IPS DF 6.9 (cell line): ENCODE measurements at regions not wholly inside any gene's neighbourhood (a gene's known extent, or its start where the extent isn't known, plus 50 kb on each side); places are given as distances from the start of the nearest gene placed in this dataset.
"Not testable (repeated sequence)": the region's sequence is repeated elsewhere in the genome, so short reads cannot be mapped to it uniquely, and the experiment has no call there.

Source experiments
- DNase-seq: peaks from one replicate; pipeline ENCODE4 v3.0.0-alpha.2; 2013; ENCODE audit warnings: low read depth, low spot score
- H3K27ac ChIP-seq: one replicate; pipeline ENCODE4 v1.5.1; 2013; ENCODE audit warnings: low read length, control low read depth
- H3K27me3 ChIP-seq: 2 replicates; pipeline ENCODE4 v1.6.1; 2013; ENCODE audit warnings: mild to moderate bottlenecking, low read length; ENCODE audit not compliant: control insufficient read depth, insufficient read depth
- H3K36me3 ChIP-seq: 2 replicates; pipeline ENCODE4 v1.6.1; 2013; ENCODE audit warnings: low read length; ENCODE audit not compliant: control insufficient read depth, insufficient read depth
- H3K4me1 ChIP-seq: 2 replicates; pipeline ENCODE4 v1.6.1; 2013; ENCODE audit warnings: low read length; ENCODE audit not compliant: control insufficient read depth, insufficient read depth
- H3K4me3 ChIP-seq: 2 replicates; pipeline ENCODE4 v1.5.1; 2013; ENCODE audit warnings: mild to moderate bottlenecking, low read length
- H3K9me3 ChIP-seq: 2 replicates; pipeline ENCODE4 v1.6.1; 2013; ENCODE audit warnings: low read length, inconsistent platforms; ENCODE audit not compliant: control insufficient read depth, insufficient read depth
- WGBS: extraction: QIAGEN DNeasy Blood & Tissue Kit; methylation state at CpG from one replicate; pipeline ENCODE4 v1.1.7; 2013; ENCODE audit warnings: mixed read lengths, missing lambda C conversion rate; ENCODE audit not compliant: insufficient read length, insufficient coverage; 5-methylcytosine and 5-hydroxymethylcytosine counted together

DNA sequence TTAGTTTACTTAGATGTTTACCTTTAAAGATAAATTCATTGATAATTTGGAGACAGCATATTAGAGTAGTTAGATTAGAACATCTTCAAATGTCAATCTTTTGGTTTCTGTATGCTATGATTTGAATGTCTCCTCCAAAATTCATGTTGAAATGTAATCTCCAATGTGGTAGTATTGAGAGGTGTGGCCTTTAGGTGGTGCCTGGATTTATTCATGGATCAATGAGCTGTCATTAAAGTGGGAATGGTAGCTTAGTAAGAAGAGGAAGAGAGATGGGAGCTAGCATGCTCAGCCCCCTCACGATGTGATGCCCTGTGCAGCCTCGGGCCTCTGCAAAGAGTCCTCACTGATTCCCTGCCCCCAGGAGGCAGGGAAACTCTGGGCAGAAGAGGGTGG, 133.6 kb upstream of the TUT7 start:
- H3K27ac ChIP-seq = no peak overlapping the region
- H3K4me3 ChIP-seq = no peak overlapping the region
- no peaks in the 10 kb centered on the region for H3K27me3 ChIP-seq
- no peak for DNase-seq
- no CpG with 5 or more reads among the region's 2 CpGs for whole genome bisulfite sequencing
- no peaks in the 10 kb centered on the region for H3K9me3 ChIP-seq
- H3K36me3 ChIP-seq = no peaks in the 10 kb centered on the region
- no peaks in the 10 kb centered on the region for H3K4me1 ChIP-seq

DNA sequence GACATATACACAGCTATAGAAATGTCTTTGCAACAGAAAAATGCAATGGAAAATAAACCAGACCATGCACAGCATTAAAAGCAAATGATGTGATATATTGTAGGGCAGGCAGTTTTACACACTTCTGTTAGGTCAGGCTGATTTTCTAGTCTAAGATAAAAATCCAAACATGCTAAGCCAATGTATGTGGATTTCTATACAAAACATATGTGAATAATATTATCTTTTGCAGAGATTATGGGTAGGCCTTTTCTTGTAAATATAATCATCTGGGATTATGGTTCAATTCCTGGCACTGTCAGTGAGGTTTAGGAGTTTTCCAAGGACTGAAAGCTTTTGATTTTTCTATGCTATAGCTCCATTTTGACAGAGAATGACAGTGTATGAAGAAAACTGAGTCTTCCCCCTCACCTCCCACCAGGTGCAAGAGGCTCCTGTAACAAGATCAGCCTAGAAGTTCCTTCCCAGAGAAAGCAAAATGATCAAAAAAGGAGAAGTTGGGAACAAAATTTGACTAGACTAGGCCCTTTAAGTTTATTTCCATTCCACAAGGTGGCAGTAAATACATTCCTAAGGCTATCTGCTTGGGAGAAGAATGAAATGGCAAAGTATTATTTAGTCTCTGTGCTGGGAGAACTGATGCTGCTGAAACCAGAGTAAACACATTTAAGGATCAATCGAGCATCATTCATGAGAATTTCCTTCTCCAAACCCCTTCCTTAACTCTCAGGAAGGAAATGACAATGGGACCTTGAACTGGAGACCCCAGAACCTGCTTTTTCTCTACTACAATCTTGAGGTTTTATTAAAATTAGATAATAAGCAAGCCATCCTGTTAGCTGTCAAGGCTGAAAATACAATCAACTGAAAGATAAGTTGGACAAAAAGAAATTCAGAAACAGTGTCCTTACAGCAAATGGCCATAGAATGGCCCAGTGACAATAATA, 133.0 kb upstream of the TUT7 start:
- H3K4me3 ChIP-seq = no peak overlapping the region
- H3K36me3 ChIP-seq = no peaks in the 10 kb centered on the region
- H3K9me3 ChIP-seq = no peaks in the 10 kb centered on the region
- WGBS = no CpG with 5 or more reads among the region's 1 CpG
- no peaks in the 10 kb centered on the region for H3K4me1 ChIP-seq
- no peaks in the 10 kb centered on the region for H3K27me3 ChIP-seq
- no peak overlapping the region for H3K27ac ChIP-seq
- DNase-seq = no peak

DNA sequence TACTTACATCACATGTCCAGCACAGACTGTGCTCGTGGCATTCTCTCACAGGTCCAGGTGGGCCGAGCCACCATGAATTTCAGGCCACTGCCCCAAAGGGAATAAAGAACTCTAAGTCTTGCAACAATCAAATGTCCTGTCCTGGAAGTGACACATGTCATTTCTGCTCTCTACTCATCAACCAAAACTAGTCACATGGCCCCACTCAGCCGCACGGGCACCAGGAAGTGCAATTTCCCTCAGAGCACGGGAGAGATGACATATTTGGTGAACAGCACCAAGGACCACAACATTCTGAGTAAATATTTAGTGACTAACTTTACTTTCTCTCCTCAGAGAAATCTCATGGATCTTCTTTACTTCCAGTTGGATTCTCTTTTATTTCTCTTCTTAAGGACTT, 131.1 kb upstream of the TUT7 start:
- Histone ChIP-seq H3K4me3 (no peak overlapping the region), H3K4me1 (no peaks in the 10 kb centered on the region), H3K9me3 (no peaks in the 10 kb centered on the region), H3K27ac (no peak overlapping the region), H3K36me3 (no peaks in the 10 kb centered on the region), H3K27me3 (no peaks in the 10 kb centered on the region)
- no CpG with 5 or more reads among the region's 5 CpGs for WGBS
- no peak for DNase-seq

DNA sequence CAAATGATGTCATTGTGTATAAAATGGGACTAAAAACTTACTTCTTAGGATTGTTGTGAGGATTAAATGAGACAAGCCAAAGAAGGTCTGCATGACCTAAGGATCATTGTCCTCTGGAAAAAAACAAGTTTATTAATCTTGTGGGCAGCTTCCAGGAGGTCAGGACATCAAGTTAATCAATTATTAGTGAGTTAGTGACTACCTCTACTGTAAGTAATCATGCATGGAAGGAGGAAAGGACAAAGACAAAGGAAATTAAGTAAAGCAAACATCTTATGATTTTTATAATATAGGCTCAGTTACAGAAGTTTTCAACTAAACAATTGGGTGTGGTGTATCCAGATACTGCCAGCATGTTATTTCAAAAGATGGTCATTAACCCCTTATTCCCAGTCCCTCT, 129.3 kb upstream of the TUT7 start:
- no peaks in the 10 kb centered on the region for H3K4me1 ChIP-seq
- H3K27me3 ChIP-seq = no peaks in the 10 kb centered on the region
- DNase-seq = no peak
- no peak overlapping the region for H3K4me3 ChIP-seq
- H3K9me3 ChIP-seq = no peaks in the 10 kb centered on the region
- no peaks in the 10 kb centered on the region for H3K36me3 ChIP-seq
- no peak overlapping the region for H3K27ac ChIP-seq

DNA sequence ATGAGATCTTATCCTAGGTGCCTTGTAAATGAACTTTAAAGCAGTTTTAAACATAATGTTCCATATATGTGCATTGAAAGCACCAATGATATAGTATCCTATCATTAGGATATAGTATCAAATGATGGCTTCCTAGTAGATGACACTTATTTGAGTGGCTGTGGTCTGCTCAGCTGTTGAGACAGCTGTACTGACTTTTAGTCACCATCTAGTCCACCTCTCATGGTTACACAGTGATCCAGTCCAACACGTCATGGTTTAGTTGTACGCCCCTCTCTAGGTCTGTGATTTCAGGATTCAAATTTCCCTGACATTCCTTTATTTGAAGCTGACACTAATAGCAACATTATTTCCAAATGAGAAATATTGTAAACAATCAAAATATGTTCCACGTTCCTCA, 127.3 kb upstream of the TUT7 start:
- H3K9me3 ChIP-seq = no peaks in the 10 kb centered on the region
- H3K27ac ChIP-seq = no peak overlapping the region
- H3K27me3 ChIP-seq = no peaks in the 10 kb centered on the region
- no CpG with 5 or more reads among the region's 3 CpGs for WGBS
- no peak overlapping the region for H3K4me3 ChIP-seq
- DNase-seq = no peak
- H3K4me1 ChIP-seq = no peaks in the 10 kb centered on the region
- no peaks in the 10 kb centered on the region for H3K36me3 ChIP-seq

DNA sequence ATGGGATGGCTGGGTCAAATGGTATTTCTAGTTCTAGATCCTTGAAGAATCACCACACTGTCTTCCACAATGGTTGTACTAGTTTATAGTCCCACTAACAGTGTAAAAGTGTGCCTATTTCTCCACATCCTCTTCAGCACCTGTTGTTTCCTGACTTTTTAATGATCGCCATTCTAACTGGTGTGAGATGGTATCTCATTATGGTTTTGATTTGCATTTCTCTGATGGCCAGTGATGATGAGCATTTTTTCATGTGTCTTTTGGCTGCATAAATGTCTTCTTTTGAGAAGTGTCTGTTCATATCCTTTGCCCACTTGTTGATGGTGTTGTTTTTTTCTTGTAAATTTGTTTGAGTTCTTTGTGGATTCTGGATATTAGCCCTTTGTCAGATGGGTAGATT, 121.0 kb upstream of the TUT7 start:
- H3K4me3 ChIP-seq, H3K9me3 ChIP-seq, H3K27me3 ChIP-seq, H3K36me3 ChIP-seq, DNase-seq, H3K27ac ChIP-seq, H3K4me1 ChIP-seq: not testable (repeated sequence)
- no CpG with 5 or more reads among the region's 1 CpG for WGBS

DNA sequence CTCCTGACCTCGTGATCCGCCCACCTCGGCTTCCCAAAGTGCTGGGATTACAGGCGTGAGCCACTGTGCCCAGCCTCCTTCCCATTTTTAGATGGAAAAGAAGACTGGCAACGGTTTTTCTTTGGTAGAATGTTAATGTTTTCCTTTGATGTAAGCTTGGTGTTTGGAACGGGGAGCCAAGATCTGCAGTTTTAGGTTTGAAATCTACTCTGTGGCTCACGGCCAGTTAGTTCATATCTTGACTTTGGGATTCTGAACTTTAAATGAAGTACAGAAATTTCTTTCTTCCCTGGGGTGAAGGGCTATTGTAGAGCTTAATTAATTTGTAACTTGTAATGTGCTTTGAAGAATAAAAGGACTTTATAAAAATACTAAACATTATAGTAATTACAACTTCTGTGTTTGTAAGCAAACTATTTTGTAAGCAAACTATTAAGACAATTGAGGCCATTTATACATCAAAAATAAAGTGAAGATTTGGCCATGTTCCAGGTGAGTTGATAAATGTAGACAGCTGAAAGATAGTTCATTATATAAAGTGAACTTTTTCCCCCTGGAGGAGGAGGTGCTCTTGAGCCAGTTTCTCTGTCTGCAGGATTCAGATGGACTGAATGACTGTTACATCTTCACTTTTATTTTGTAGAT, 117.1 kb upstream of the TUT7 start:
- DNase-seq = no peak
- no peaks in the 10 kb centered on the region for H3K27me3 ChIP-seq
- H3K4me1 ChIP-seq = no peaks in the 10 kb centered on the region
- H3K27ac ChIP-seq = no peak overlapping the region
- no peak overlapping the region for H3K4me3 ChIP-seq
- no CpG with 5 or more reads among the region's 7 CpGs for WGBS
- no peaks in the 10 kb centered on the region for H3K36me3 ChIP-seq
- no peaks in the 10 kb centered on the region for H3K9me3 ChIP-seq

DNA sequence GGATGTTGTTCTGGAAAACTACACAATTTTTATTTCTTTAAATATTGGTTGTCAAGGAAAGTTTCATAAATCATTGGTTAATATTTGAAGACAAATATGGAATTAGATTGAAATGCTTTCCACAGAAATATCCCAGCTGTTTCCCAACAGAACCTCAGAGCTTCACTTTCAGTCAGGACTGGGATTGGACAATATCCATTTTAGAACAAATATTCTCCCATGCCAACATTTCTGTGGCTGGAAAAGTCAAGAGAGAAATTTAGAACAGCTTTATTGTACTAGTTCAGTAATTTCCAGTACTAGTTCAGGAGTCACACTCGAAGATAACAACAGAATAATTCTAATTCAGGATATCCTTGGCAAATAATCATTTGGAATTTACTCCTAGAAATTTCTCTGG, 116.1 kb upstream of the TUT7 start:
- no peak for DNase-seq
- no peaks in the 10 kb centered on the region for H3K36me3 ChIP-seq
- H3K27ac ChIP-seq = no peak overlapping the region
- H3K4me3 ChIP-seq = no peak overlapping the region
- no peaks in the 10 kb centered on the region for H3K4me1 ChIP-seq
- no peaks in the 10 kb centered on the region for H3K27me3 ChIP-seq
- no peaks in the 10 kb centered on the region for H3K9me3 ChIP-seq
- no CpG with 5 or more reads among the region's 1 CpG for WGBS

DNA sequence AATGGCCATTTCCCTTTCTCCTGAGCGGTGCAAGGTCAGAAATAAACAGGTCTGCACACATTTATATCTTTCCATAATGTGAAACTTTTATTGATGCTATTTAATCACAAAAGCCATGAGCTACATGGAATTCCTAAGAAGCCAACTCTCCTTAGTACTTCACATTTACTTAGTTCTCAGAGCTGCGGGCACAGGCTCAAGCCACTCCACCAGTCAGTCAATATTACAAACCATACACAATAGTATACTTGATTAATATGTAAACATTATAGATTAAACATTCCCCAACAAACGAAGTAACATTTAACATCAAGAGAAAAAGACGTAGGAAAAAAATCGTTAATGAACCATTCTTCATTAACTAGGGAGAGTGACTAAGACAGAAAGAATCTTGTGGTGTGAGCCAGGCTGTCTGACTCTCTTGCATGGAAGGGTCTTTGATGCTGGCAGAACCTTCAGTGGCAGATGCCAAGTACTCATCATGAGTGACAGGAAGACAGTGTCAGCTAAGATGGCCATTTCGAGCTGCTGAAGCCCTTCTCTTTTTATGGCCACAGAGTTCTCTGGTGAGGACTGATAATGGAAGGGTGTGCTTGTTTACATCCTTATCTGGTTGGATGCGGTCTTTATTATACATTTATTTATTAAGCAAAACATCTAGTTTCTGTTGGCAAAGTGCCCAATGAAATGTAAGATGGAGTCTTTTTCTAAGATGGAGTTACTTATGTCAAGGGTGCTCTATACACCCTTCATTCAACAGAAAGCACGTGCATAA, 115.5 kb upstream of the TUT7 start:
- no peak overlapping the region for H3K4me3 ChIP-seq
- WGBS = no CpG with 5 or more reads among the region's 8 CpGs
- H3K9me3 ChIP-seq = no peaks in the 10 kb centered on the region
- H3K27ac ChIP-seq = no peak overlapping the region
- no peaks in the 10 kb centered on the region for H3K36me3 ChIP-seq
- no peaks in the 10 kb centered on the region for H3K4me1 ChIP-seq
- no peak for DNase-seq
- H3K27me3 ChIP-seq = no peaks in the 10 kb centered on the region

DNA sequence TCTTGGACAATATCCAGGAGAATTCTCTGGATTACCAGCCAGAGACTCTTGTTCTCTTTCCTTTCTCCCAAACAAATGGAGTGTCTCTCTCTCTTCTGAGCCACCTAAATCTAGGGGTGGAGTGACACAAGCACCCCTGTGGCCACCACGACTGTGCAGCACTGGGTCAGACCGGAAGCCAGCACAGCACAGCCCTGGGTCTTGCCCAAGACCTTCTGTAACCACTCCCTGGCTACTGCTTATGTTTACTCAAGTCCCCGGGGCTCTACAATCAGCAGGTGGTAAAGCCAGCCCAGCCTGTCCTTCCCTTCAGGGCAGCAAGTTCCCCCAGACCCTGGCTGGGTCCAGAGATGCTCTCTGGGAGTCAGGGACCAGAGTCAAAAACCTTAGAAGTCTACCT, 110.0 kb upstream of the TUT7 start:
- no peaks in the 10 kb centered on the region for H3K27me3 ChIP-seq
- no peaks in the 10 kb centered on the region for H3K4me1 ChIP-seq
- no peak overlapping the region for H3K27ac ChIP-seq
- WGBS = no CpG with 5 or more reads among the region's 3 CpGs
- H3K4me3 ChIP-seq = no peak overlapping the region
- no peaks in the 10 kb centered on the region for H3K36me3 ChIP-seq
- no peaks in the 10 kb centered on the region for H3K9me3 ChIP-seq
- no peak for DNase-seq
